NCI-H524 treated with DMSO at 0.1 percent for 48 hours (cell line): ENCODE measurements at regions not wholly inside any gene's neighbourhood (a gene's known extent, or its start where the extent isn't known, plus 50 kb on each side); places are given as distances from the start of the nearest gene placed in this dataset.

Experiments
- DNase-seq: peaks from one replicate; lab custom pipeline; 2025; lab: John Stamatoyannopoulos, UW

DNA sequence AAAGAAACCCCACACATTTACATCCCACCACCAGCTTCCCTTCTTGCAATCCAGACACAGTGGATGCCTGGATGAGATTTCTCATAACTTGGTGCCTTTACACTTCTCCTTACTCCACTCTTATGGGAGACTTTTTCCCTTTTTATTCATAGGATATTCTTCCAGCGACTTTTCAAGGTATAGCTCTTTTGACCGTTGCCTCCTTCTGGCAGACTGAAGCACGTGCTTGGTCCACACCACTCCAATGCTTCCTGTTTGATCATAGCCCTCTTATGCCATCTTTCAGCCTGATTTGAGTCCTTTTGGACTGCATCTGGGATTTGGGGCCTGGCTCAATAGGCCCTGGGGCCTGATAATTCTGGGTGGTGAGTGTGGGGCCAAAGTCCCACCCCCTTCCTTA is 87.7 kb downstream of the ERCC5 start:
- DNase-seq: no peak

DNA sequence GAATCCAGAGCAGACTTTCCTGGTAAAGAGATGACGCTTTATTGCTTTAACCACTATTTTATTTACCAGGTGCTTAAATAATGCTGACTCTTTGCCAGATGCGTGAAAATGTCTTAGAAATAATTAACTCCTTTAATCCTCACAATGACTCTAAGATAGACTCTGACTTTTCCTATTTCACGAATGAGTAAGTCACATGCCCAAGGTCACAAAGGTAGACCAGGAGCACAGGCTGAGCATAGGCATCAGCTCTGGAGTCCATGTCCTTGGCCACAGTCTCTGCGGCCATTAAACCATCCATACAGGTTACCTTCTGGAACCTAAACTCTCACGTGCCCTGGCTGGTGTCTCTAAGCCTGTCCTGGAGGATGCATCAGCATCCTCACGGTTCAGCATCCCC is 87.3 kb downstream of the ERCC5 start:
- no peak for DNase-seq

DNA sequence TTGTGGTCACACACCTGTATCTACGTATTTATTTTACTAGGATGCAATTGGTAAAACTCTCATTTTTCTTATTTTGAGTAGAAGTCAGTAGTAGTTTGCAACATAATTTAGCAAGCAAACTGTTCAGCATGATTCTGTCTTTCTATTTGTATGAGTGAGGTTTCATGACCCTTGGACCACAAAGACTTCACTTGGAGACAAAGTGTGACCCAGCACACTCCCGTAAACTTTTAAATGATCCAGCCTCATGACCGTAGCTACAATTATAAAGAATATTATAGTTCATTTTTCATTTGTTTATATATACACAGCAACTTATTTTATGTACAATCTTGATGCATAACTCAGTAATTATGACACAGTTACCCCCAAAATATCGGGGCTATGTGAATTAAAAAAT is 86.5 kb downstream of the ERCC5 start:
- DNase-seq: no peak

DNA sequence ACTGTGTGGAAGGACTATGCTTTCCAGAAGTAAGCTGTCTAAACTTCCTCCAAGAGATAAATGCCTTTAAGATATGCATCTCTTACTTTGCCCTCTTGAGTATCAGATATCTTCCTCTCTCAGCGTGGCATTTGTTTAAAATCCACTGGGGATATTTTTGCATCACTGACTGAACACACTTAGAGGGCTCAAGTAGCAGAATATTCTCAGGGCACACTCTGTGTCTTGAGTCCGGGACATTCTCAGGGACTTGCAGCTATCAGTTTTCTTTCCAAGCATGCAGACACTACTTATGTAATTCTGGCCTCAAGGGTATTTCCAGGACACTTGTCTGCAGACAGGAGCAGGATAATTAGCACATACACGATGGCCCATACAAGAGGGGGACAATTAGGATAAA is 84.7 kb downstream of the ERCC5 start:
- no peak for DNase-seq

DNA sequence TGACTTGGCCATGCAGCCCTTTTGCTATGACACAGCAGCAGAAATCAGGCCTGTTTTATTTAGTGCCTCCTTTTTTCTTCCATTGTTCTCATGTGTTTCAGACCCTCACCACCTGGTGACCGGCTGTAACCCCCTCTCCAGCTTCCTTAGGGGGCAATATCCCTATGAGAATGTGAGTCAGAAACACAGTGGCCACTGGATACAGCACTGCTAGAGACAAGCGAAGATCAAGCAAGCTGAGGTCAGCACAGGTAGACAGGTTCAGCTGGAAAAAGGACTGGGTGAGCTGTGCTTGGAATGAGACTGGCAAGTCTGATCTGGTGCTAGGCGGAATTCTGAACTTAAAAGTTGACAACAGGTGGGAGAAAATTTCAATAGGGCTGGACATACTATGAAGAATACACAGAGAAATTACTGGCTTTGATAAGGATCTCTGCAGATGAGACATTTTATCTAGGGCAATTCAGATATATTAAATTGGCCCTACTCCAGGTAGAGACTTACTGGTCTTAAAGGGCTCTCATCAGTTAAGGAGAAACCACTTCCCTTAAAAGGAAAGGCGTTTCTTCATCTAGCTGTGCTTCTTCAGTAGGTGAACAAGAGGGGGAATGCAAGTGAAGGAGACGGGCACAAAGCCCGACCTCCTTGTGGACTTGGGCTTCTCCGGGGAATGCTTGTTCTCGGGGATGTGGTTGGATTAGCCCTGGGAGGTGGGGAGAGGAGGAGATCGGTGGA is 83.3 kb downstream of the ERCC5 start:
- no peak for DNase-seq
